ENCODE measurements at regions not wholly inside any gene's neighbourhood (a gene's known extent, or its start where the extent isn't known, plus 50 kb on each side); places are given as distances from the start of the nearest gene placed in this dataset.

DNA sequence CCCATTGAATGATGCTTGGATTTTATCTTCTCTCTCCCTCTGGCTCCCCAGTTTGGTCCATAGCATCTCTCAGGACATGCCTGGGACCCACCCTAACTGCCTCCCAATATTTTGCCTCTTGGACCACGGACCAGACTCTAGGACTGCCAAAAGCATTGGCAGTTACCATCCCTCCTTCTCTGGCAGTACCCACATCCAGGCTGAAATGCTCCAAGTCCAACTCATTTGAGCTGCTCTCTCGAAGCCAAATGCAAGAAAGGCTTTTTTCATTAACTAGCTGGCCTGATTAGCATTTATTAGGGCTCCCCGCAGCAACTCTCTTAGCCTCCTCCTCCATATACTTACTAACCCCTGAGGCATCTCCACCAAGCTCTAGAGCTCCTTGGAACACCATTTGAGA is 140.0 kb upstream of the GRIK3 start:
- Mint-ChIP-seq H3K27me3 (peaks cover 37% of the 10 kb centered on the region), H3K9me3 (ENCODE audit: insufficient read depth) (no peaks in the 10 kb centered on the region), H3K27ac (no peak overlapping the region), H3K4me1 (no peaks in the 10 kb centered on the region), H3K4me3 (no peak overlapping the region)
- TF ChIP-seq EZH2 (IDR thresholded peaks at IDR 0.05; ENCODE audit: borderline replicate concordance, insufficient read depth, low read depth, low read length, poor library complexity, severe bottlenecking) = no peak
- no peak for TF ChIP-seq CTCF (IDR thresholded peaks at IDR 0.05)
- H3K4me3 ChIP-seq (ENCODE audit: control extremely low read depth in 1 of 5, extremely low read depth in 1 of 5, insufficient read depth in 1 of 5, low read depth in 2 of 5, low read length in 4 of 5) = no peak overlapping the region
- H4K20me1 ChIP-seq (ENCODE audit: control insufficient read depth, insufficient read depth, low read length, poor library complexity, severe bottlenecking) = no peaks in the 10 kb centered on the region
- peaks cover 0 to 10% (median 0%) of the 10 kb centered on the region in 4 experiments for H3K27me3 ChIP-seq (replicated peaks in 1 of 4; ENCODE audit: control extremely low read depth in 1 of 4, control insufficient read depth in 3 of 4, insufficient read depth in 4 of 4, low read length in 3 of 4)
- ChIA-PET CTCF (no interaction called here), POLR2A (no interaction called here)
- no peaks in the 10 kb centered on the region for H3K9me3 ChIP-seq (ENCODE audit: control extremely low read depth in 1 of 3, control insufficient read depth in 2 of 3, insufficient read depth in 1 of 3, low read length in 2 of 3)
- no peaks in the 10 kb centered on the region for H3K4me1 ChIP-seq (ENCODE audit: control insufficient read depth in 2 of 2, insufficient read depth in 2 of 2, low read length in 2 of 2)
- H2AFZ ChIP-seq (ENCODE audit: insufficient read depth, low read depth, low read length, poor library complexity, severe bottlenecking) = no peak overlapping the region
- no peak overlapping the region for H3K4me2 ChIP-seq (replicated peaks; ENCODE audit: low read depth, low read length, poor library complexity, severe bottlenecking)
- intact Hi-C loops (cut with micrococcal nuclease) = no loop called here
- ATAC-seq (ENCODE audit: low read depth) = no peak
- no peak overlapping the region for H3K27ac ChIP-seq (ENCODE audit: low read length in 2 of 2)
- no peak for DNase-seq
- no peaks in the 10 kb centered on the region for H3K36me3 ChIP-seq (replicated peaks in 1 of 2; ENCODE audit: control extremely low read depth in 1 of 2, control insufficient read depth in 1 of 2, extremely low read depth in 1 of 2, insufficient read depth in 2 of 2, low read length in 1 of 2)
- H3K79me2 ChIP-seq (ENCODE audit: control insufficient read depth, insufficient read depth, low read length) = no peaks in the 10 kb centered on the region
- 64% methylated on average over 3 of the region's 3 CpGs for WGBS (ENCODE audit: insufficient coverage)
- no peak overlapping the region for H3K9ac ChIP-seq (ENCODE audit: low read length)

- Histone ChIP-seq H3K4me3 (ENCODE audit: control extremely low read depth in 1 of 5, extremely low read depth in 1 of 5, insufficient read depth in 1 of 5, low read depth in 2 of 5, low read length in 4 of 5) (no peak overlapping the region), H3K4me1 (ENCODE audit: control insufficient read depth in 2 of 2, insufficient read depth in 2 of 2, low read length in 2 of 2) (no peaks in the 10 kb centered on the region), H2AFZ (ENCODE audit: insufficient read depth, low read depth, low read length, poor library complexity, severe bottlenecking) (no peak overlapping the region), H4K20me1 (ENCODE audit: control insufficient read depth, insufficient read depth, low read length, poor library complexity, severe bottlenecking) (no peaks in the 10 kb centered on the region), H3K4me2 (replicated peaks; ENCODE audit: low read depth, low read length, poor library complexity, severe bottlenecking) (no peak overlapping the region), H3K27me3 (replicated peaks in 1 of 4; ENCODE audit: control extremely low read depth in 1 of 4, control insufficient read depth in 3 of 4, insufficient read depth in 4 of 4, low read length in 3 of 4) (peaks cover 0 to 12% (median 0%) of the 10 kb centered on the region in 4 experiments), H3K79me2 (ENCODE audit: control insufficient read depth, insufficient read depth, low read length) (no peaks in the 10 kb centered on the region), H3K36me3 (replicated peaks in 1 of 2; ENCODE audit: control extremely low read depth in 1 of 2, control insufficient read depth in 1 of 2, extremely low read depth in 1 of 2, insufficient read depth in 2 of 2, low read length in 1 of 2) (no peaks in the 10 kb centered on the region), H3K9ac (ENCODE audit: low read length) (no peak overlapping the region), H3K27ac (ENCODE audit: low read length in 2 of 2) (no peak overlapping the region), H3K9me3 (ENCODE audit: control extremely low read depth in 1 of 3, control insufficient read depth in 2 of 3, insufficient read depth in 1 of 3, low read length in 2 of 3) (no peaks in the 10 kb centered on the region)
- TF ChIP-seq CTCF (IDR thresholded peaks at IDR 0.05) (no peak), EZH2 (IDR thresholded peaks at IDR 0.05; ENCODE audit: borderline replicate concordance, insufficient read depth, low read depth, low read length, poor library complexity, severe bottlenecking) (no peak)
- intact Hi-C loops (cut with micrococcal nuclease) = no loop called here
- H3K4me3 Mint-ChIP-seq = no peak overlapping the region
- ATAC-seq (ENCODE audit: low read depth) (no peak), DNase-seq (no peak)
- H3K4me1 Mint-ChIP-seq = no peaks in the 10 kb centered on the region
- WGBS (ENCODE audit: insufficient coverage) = 25% methylated on average over 1 of the region's 2 CpGs
- ChIA-PET POLR2A (no interaction called here), CTCF (no interaction called here)
- H3K9me3 Mint-ChIP-seq (ENCODE audit: insufficient read depth) = no peaks in the 10 kb centered on the region
- H3K27ac Mint-ChIP-seq = no peak overlapping the region
- H3K27me3 Mint-ChIP-seq = peaks cover 38% of the 10 kb centered on the region
Measured at GRCh38 chr1:37174876-37175275, 140.6 kb upstream of the GRIK3 start.
